Stimulated activated CD8-positive, alpha-beta memory T cell treated with anti-CD3 and anti-CD28 coated beads, Interleukin-15, amount 100 ng/mL, for 48 hours (primary cell): ENCODE measurements at regions not wholly inside any gene's neighbourhood (a gene's known extent, or its start where the extent isn't known, plus 50 kb on each side); places are given as distances from the start of the nearest gene placed in this dataset.
"Not testable (repeated sequence)": the region's sequence is repeated elsewhere in the genome, so short reads cannot be mapped to it uniquely, and the experiment has no call there.

Experiments
- DNase-seq, 2 donors: peaks; one replicate each; pipeline ENCODE4 v3.0.0-alpha.2; 2020; ENCODE audit warnings: low read depth in 2 of 2

- DNase-seq, result not testable (repeated sequence)
Measured at GRCh38 chr2:6198370-6198919, 506.3 kb downstream of the SOX11 start.

GRCh38 chr2:6202756-6203155 lies 510.6 kb downstream of the SOX11 start:
- DNase-seq, result no peak

GRCh38 chr2:6203291-6203959 lies 511.2 kb downstream of the SOX11 start:
- no peak for DNase-seq

- no peak for DNase-seq
Measured at GRCh38 chr2:6206882-6207281, 514.7 kb downstream of the SOX11 start.

GRCh38 chr2:6211236-6211635 lies 519.1 kb downstream of the SOX11 start:
- no peak for DNase-seq

GRCh38 chr2:6212491-6212890 lies 520.3 kb downstream of the SOX11 start:
- DNase-seq, result no peak

- DNase-seq, result no peak
Measured at GRCh38 chr2:6213056-6213780, 521.0 kb downstream of the SOX11 start.

GRCh38 chr2:6214471-6214870 lies 522.3 kb downstream of the SOX11 start:
- no peak for DNase-seq

- DNase-seq, result no peak
Measured at GRCh38 chr2:6215053-6215452, 522.9 kb downstream of the SOX11 start.

GRCh38 chr2:6216234-6216633 lies 524.0 kb downstream of the SOX11 start:
- no peak for DNase-seq

GRCh38 chr2:6218926-6219325 lies 526.7 kb downstream of the SOX11 start:
- DNase-seq, result no peak

GRCh38 chr2:6219906-6220305 lies 527.7 kb downstream of the SOX11 start:
- no peak for DNase-seq

GRCh38 chr2:6222296-6222695 lies 530.1 kb downstream of the SOX11 start:
- no peak for DNase-seq

GRCh38 chr2:6224267-6224666 lies 532.1 kb downstream of the SOX11 start:
- no peak for DNase-seq

GRCh38 chr2:6228251-6228650 lies 536.1 kb downstream of the SOX11 start:
- DNase-seq, result no peak

- DNase-seq, result no peak
Measured at GRCh38 chr2:6231166-6231565, 539.0 kb downstream of the SOX11 start.

- DNase-seq, result no peak
Measured at GRCh38 chr2:6233993-6234392, 541.8 kb downstream of the SOX11 start.

- no peak for DNase-seq
Measured at GRCh38 chr2:6234702-6235101, 542.5 kb downstream of the SOX11 start.

- no peak for DNase-seq
Measured at GRCh38 chr2:6236317-6236716, 544.1 kb downstream of the SOX11 start.

GRCh38 chr2:6237039-6237660 lies 545.0 kb downstream of the SOX11 start:
- no peak for DNase-seq

GRCh38 chr2:6249557-6249956 lies 557.4 kb downstream of the SOX11 start:
- no peak for DNase-seq

- no peak for DNase-seq
Measured at GRCh38 chr2:6254441-6254840, 562.3 kb downstream of the SOX11 start.

- DNase-seq, result no peak
Measured at GRCh38 chr2:6264198-6264597, 572.0 kb downstream of the SOX11 start.
